ENCODE measurements at regions not wholly inside any gene's neighbourhood (a gene's known extent, or its start where the extent isn't known, plus 50 kb on each side); places are given as distances from the start of the nearest gene placed in this dataset.

GRCh38 chr2:81658227-81658626 is 1353.7 kb upstream of the LRRTM1 start:
- ATAC-seq: no peak

GRCh38 chr2:81650048-81650971 is 1345.8 kb upstream of the LRRTM1 start:
- no peak for ATAC-seq
- POLR2A ChIA-PET: no interaction called here
- Mint-ChIP-seq H3K9me3 (peaks cover 17% of the 10 kb centered on the region), H3K4me3 (no peak overlapping the region), H3K27me3 (no peaks in the 10 kb centered on the region), H3K4me1 (ENCODE audit: low read depth) (no peaks in the 10 kb centered on the region), H3K27ac (no peak overlapping the region), H3K36me3 (ENCODE audit: low read depth) (no peaks in the 10 kb centered on the region)
- DNase-seq: no peak
- no peak for TF ChIP-seq CTCF (IDR thresholded peaks at IDR 0.05)
- intact Hi-C loops (cut with micrococcal nuclease): no loop called here
- CTCF ChIA-PET: no interaction called here

More at GRCh38 chr2:81658227-81658626, 1353.7 kb upstream of the LRRTM1 start:
- H3K4me1 Mint-ChIP-seq (ENCODE audit: low read depth): no peaks in the 10 kb centered on the region
- intact Hi-C loops (cut with micrococcal nuclease): no loop called here
- H3K27me3 Mint-ChIP-seq: no peaks in the 10 kb centered on the region
- ChIA-PET CTCF (no interaction called here), POLR2A (no interaction called here)
- peaks cover 34% of the 10 kb centered on the region for H3K9me3 Mint-ChIP-seq
- no peaks in the 10 kb centered on the region for H3K36me3 Mint-ChIP-seq (ENCODE audit: low read depth)
- H3K4me3 Mint-ChIP-seq: no peak overlapping the region
- TF ChIP-seq CTCF (IDR thresholded peaks at IDR 0.05): no peak
- H3K27ac Mint-ChIP-seq: no peak overlapping the region
- no peak for DNase-seq

- DNase-seq (no peak), ATAC-seq (no peak)
- intact Hi-C loops (cut with micrococcal nuclease): no loop called here
- TF ChIP-seq CTCF (IDR thresholded peaks at IDR 0.05): no peak
- Mint-ChIP-seq H3K4me3 (no peak overlapping the region), H3K27ac (no peak overlapping the region), H3K9me3 (peaks cover 15% of the 10 kb centered on the region), H3K27me3 (no peaks in the 10 kb centered on the region), H3K4me1 (ENCODE audit: low read depth) (no peaks in the 10 kb centered on the region), H3K36me3 (ENCODE audit: low read depth) (no peaks in the 10 kb centered on the region)
- CTCF ChIA-PET: no interaction called here
- POLR2A ChIA-PET: no interaction called here
Observed at GRCh38 chr2:81648806-81649205, 1344.3 kb upstream of the LRRTM1 start.

GRCh38 chr2:81648370-81648769 is 1343.8 kb upstream of the LRRTM1 start:
- no peak for TF ChIP-seq CTCF (IDR thresholded peaks at IDR 0.05)
- ATAC-seq (no peak), DNase-seq (no peak)
- intact Hi-C loops (cut with micrococcal nuclease): no loop called here
- Mint-ChIP-seq H3K4me3 (no peak overlapping the region), H3K36me3 (ENCODE audit: low read depth) (no peaks in the 10 kb centered on the region), H3K9me3 (peaks cover 17% of the 10 kb centered on the region), H3K27me3 (no peaks in the 10 kb centered on the region), H3K4me1 (ENCODE audit: low read depth) (no peaks in the 10 kb centered on the region), H3K27ac (no peak overlapping the region)
- ChIA-PET CTCF (no interaction called here), POLR2A (no interaction called here)

GRCh38 chr2:81647715-81648230 is 1343.2 kb upstream of the LRRTM1 start:
- H3K9me3 Mint-ChIP-seq: peaks cover 18% of the 10 kb centered on the region
- no peak overlapping the region for H3K27ac Mint-ChIP-seq
- CTCF ChIA-PET: no interaction called here
- no peak for ATAC-seq
- TF ChIP-seq CTCF (IDR thresholded peaks at IDR 0.05): no peak
- no peaks in the 10 kb centered on the region for H3K36me3 Mint-ChIP-seq (ENCODE audit: low read depth)
- H3K4me3 Mint-ChIP-seq: no peak overlapping the region
- intact Hi-C loops (cut with micrococcal nuclease): no loop called here
- DNase-seq: no peak
- no peaks in the 10 kb centered on the region for H3K4me1 Mint-ChIP-seq (ENCODE audit: low read depth)
- H3K27me3 Mint-ChIP-seq: no peaks in the 10 kb centered on the region
- POLR2A ChIA-PET: no interaction called here

All from activated CD8-positive, alpha-beta T cell treated with anti-CD3 and anti-CD28 coated beads for 36 hours (primary cell).